ENCODE measurements at regions not wholly inside any gene's neighbourhood (a gene's known extent, or its start where the extent isn't known, plus 50 kb on each side); places are given as distances from the start of the nearest gene placed in this dataset.

DNA sequence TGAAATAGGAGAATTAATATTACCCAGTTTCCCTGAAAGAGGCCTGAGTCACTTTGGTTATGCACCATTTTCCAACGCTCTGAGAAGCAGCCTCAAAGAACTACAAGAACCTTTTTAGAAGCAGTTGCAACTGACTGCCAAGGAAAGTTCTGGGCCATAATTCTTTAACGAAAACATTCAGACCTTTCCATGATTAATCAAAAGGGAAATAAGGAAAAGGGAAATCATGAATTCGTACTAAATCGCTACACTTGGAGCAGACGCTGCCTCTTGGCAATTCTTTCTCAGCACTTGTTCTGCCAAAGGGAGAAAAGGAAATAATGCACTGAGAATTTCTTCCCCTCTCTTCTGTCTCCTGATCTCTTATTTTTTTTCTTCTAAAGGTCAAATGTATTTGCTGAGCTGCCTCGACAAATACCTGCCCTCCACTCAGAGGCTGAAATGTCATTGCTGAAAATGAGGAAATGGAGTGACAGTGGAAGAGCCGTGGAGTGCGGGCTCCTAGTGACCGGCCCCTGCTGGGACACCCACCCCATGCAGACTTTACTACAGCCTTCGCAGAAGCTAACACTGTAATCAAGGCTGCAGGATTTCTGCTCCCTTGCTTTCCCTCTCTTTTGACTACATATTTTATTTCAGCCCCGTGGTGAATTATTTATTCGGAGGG, 67.9 kb upstream of the GALNT2 start:
- Histone ChIP-seq H3K9me3 (ENCODE audit: control insufficient read depth, low read length) (no peaks in the 10 kb centered on the region), H3K4me1 (ENCODE audit: control insufficient read depth, insufficient read depth, low read length, poor library complexity, severe bottlenecking) (no peaks in the 10 kb centered on the region), H3K36me3 (ENCODE audit: control insufficient read depth, insufficient read depth, low read length) (no peaks in the 10 kb centered on the region), H3K4me3 (ENCODE audit: extremely low read depth, insufficient read depth, low read length, poor library complexity, severe bottlenecking) (no peak overlapping the region), H3K27ac (ENCODE audit: low read depth, low read length, severe bottlenecking) (no peak overlapping the region)
- 89 to 100% methylated on average over 3 to 5 of the region's 12 CpGs for WGBS, 2 experiments (ENCODE audit: insufficient coverage in 2 of 2)

DNA sequence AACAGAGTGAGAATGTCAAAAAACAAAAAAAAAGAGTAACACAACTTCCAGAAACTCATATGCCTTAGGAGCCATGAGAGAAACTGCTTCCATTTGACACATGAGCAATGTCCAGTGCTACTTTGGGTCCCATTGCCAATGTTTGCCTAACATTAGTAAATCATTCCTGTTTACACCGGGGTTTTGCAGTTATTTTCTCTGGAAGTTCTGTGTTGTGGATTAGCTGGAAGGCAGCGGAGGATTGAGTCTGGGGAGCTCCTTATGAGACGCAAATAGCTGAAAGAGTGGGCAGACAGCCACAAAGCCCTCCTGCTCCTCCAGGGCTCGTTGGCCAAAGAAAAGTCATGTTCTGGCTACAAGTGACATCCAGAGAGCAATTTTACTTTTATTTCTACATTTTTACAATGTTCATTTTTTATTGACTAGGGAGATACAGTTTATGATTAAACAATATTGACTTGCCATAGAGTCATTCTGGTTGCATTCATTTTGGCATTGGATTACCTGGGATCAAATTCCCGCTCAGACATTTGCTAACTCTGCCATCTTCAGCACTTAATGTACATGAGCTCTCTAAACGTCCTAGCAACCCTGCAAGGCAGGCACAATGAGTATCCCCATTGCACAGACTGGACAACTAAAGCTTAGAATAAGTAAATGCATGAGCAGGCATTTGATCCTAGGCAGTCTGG, 66.4 kb upstream of the GALNT2 start:
- no peaks in the 10 kb centered on the region for H3K4me1 ChIP-seq (ENCODE audit: control insufficient read depth, insufficient read depth, low read length, poor library complexity, severe bottlenecking)
- 95 to 100% methylated on average over 1 to 3 of the region's 6 CpGs for WGBS, 2 experiments (ENCODE audit: insufficient coverage in 2 of 2)
- no peaks in the 10 kb centered on the region for H3K9me3 ChIP-seq (ENCODE audit: control insufficient read depth, low read length)
- no peak overlapping the region for H3K4me3 ChIP-seq (ENCODE audit: extremely low read depth, insufficient read depth, low read length, poor library complexity, severe bottlenecking)
- no peak overlapping the region for H3K27ac ChIP-seq (ENCODE audit: low read depth, low read length, severe bottlenecking)
- no peaks in the 10 kb centered on the region for H3K36me3 ChIP-seq (ENCODE audit: control insufficient read depth, insufficient read depth, low read length)

DNA sequence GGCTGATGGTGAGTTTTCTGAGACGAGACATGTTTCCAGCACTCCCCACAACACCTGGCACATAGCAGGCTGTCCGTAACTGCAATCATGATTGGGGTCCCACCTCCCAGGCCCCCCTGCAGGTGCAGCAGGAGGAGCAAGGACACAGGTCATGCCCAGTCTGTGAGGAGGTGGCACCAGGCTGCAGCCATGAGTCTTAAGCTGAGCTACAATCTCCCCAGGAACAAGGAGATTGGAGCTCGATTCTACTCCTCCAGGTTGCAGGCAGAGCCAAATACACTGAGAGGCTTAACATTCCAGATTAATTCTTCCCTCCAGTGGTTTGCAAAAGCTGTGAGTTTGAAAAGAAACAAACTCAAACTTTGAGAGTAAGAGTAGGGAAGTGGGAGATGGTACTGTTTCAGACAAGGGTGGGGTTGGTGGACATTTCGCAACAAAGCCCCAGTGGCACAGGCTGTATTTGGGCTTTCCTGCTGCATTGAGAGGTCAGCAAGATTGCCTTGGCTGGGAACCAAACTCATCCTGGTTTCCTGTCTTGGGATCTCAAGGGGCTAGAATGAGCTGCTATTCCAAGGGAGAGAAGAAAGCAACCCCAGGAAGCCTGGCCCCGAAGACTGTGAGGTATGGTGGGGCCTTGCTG, 64.8 kb upstream of the GALNT2 start:
- H3K27ac ChIP-seq (ENCODE audit: low read depth, low read length, severe bottlenecking): no peak overlapping the region
- WGBS, 2 experiments (ENCODE audit: insufficient coverage in 2 of 2): 87 to 100% methylated on average over 3 to 4 of the region's 5 CpGs

DNA sequence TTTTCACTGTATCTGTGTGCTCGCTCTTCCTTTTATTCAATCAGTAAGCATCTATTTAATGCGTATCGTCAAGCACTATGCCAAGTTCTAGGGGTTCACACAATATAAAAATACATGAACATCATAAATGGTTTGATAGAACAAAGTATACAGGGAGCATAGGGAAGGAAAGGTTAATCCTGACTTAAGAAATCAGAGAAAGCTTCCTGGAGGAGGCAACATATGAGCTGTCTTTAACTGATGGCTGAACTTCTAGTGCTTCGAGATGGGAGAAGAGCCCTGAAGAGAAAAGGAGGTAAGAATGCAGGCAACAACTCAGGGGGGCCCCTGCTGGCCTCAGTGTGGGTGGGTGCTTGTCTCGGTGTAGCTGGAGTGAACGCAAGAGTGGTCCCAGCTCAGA, 63.6 kb upstream of the GALNT2 start:
- Histone ChIP-seq H3K4me3 (ENCODE audit: extremely low read depth, insufficient read depth, low read length, poor library complexity, severe bottlenecking) (no peak overlapping the region), H3K36me3 (ENCODE audit: control insufficient read depth, insufficient read depth, low read length) (no peaks in the 10 kb centered on the region), H3K9me3 (ENCODE audit: control insufficient read depth, low read length) (no peaks in the 10 kb centered on the region), H3K4me1 (ENCODE audit: control insufficient read depth, insufficient read depth, low read length, poor library complexity, severe bottlenecking) (no peaks in the 10 kb centered on the region), H3K27ac (ENCODE audit: low read depth, low read length, severe bottlenecking) (no peak overlapping the region)
- WGBS, 2 experiments (ENCODE audit: insufficient coverage in 2 of 2): 72 to 88% methylated on average over 3 to 4 of the region's 6 CpGs

More for the DNA sequence above, 64.8 kb upstream of the GALNT2 start:
- no peaks in the 10 kb centered on the region for H3K9me3 ChIP-seq (ENCODE audit: control insufficient read depth, low read length)
- no peaks in the 10 kb centered on the region for H3K4me1 ChIP-seq (ENCODE audit: control insufficient read depth, insufficient read depth, low read length, poor library complexity, severe bottlenecking)
- no peak overlapping the region for H3K4me3 ChIP-seq (ENCODE audit: extremely low read depth, insufficient read depth, low read length, poor library complexity, severe bottlenecking)
- H3K36me3 ChIP-seq (ENCODE audit: control insufficient read depth, insufficient read depth, low read length): no peaks in the 10 kb centered on the region

- Histone ChIP-seq H3K36me3 (ENCODE audit: control insufficient read depth, insufficient read depth, low read length) (no peaks in the 10 kb centered on the region), H3K9me3 (ENCODE audit: control insufficient read depth, low read length) (no peaks in the 10 kb centered on the region), H3K27ac (ENCODE audit: low read depth, low read length, severe bottlenecking) (no peak overlapping the region), H3K4me3 (ENCODE audit: extremely low read depth, insufficient read depth, low read length, poor library complexity, severe bottlenecking) (no peak overlapping the region), H3K4me1 (ENCODE audit: control insufficient read depth, insufficient read depth, low read length, poor library complexity, severe bottlenecking) (no peaks in the 10 kb centered on the region)
- WGBS, 2 experiments (ENCODE audit: insufficient coverage in 2 of 2): 74 to 83% methylated on average over 5 to 8 of the region's 8 CpGs
Observed at GRCh38 chr1:230005040-230005439, 62.0 kb upstream of the GALNT2 start.

GRCh38 chr1:230008721-230009120, 58.3 kb upstream of the GALNT2 start:
- no peaks in the 10 kb centered on the region for H3K9me3 ChIP-seq (ENCODE audit: control insufficient read depth, low read length)
- 86 to 96% methylated on average over 4 of the region's 4 CpGs for WGBS, 2 experiments (ENCODE audit: insufficient coverage in 2 of 2)
- H3K4me3 ChIP-seq (ENCODE audit: extremely low read depth, insufficient read depth, low read length, poor library complexity, severe bottlenecking): no peak overlapping the region
- no peak overlapping the region for H3K27ac ChIP-seq (ENCODE audit: low read depth, low read length, severe bottlenecking)
- H3K36me3 ChIP-seq (ENCODE audit: control insufficient read depth, insufficient read depth, low read length): no peaks in the 10 kb centered on the region
- H3K4me1 ChIP-seq (ENCODE audit: control insufficient read depth, insufficient read depth, low read length, poor library complexity, severe bottlenecking): no peaks in the 10 kb centered on the region

DNA sequence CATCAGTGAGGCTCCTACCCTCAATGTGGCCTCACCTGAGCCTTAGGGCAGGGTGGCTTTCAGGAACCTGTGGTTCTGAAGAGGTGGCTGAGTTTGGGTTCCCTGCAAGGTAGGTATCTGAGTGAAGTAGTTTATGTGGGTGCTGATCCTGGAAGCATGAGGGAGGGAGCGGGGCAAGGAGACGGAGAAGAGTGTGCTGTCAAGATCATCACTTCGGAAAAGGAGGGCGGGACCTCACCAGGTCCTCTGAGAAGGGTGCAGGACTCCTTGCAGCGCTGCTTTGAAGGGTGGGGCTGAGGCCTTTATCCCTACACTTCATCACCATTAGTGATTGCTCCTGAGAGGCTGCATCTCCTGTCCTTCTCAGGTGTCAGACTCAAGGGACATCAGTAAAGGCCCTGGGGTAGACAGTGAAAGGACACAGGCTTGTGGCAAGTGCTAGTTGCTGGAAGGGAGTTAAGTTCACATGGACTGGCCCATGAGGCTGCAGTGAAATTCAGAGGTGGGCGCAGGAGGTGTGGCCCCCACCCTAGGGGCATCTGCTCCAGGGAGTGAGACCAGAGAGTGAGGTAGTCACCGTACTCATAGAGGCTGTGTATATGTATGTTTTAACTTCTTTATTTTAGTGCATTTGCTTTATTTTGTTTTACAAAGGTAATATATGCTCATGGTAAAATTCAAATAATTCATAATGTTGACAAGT, 57.3 kb upstream of the GALNT2 start:
- Histone ChIP-seq H3K27ac (ENCODE audit: low read depth, low read length, severe bottlenecking) (no peak overlapping the region), H3K4me3 (ENCODE audit: extremely low read depth, insufficient read depth, low read length, poor library complexity, severe bottlenecking) (no peak overlapping the region), H3K36me3 (ENCODE audit: control insufficient read depth, insufficient read depth, low read length) (no peaks in the 10 kb centered on the region), H3K4me1 (ENCODE audit: control insufficient read depth, insufficient read depth, low read length, poor library complexity, severe bottlenecking) (no peaks in the 10 kb centered on the region), H3K9me3 (ENCODE audit: control insufficient read depth, low read length) (no peaks in the 10 kb centered on the region)
- WGBS, 2 experiments (ENCODE audit: insufficient coverage in 2 of 2): 89 to 100% methylated on average over 3 of the region's 7 CpGs

GRCh38 chr1:230010603-230011332, 56.3 kb upstream of the GALNT2 start:
- no peaks in the 10 kb centered on the region for H3K36me3 ChIP-seq (ENCODE audit: control insufficient read depth, insufficient read depth, low read length)
- 89 to 94% methylated on average over 5 to 6 of the region's 7 CpGs for WGBS, 2 experiments (ENCODE audit: insufficient coverage in 2 of 2)
- H3K4me3 ChIP-seq (ENCODE audit: extremely low read depth, insufficient read depth, low read length, poor library complexity, severe bottlenecking): no peak overlapping the region
- no peaks in the 10 kb centered on the region for H3K4me1 ChIP-seq (ENCODE audit: control insufficient read depth, insufficient read depth, low read length, poor library complexity, severe bottlenecking)
- no peaks in the 10 kb centered on the region for H3K9me3 ChIP-seq (ENCODE audit: control insufficient read depth, low read length)
- H3K27ac ChIP-seq (ENCODE audit: low read depth, low read length, severe bottlenecking): no peak overlapping the region

DNA sequence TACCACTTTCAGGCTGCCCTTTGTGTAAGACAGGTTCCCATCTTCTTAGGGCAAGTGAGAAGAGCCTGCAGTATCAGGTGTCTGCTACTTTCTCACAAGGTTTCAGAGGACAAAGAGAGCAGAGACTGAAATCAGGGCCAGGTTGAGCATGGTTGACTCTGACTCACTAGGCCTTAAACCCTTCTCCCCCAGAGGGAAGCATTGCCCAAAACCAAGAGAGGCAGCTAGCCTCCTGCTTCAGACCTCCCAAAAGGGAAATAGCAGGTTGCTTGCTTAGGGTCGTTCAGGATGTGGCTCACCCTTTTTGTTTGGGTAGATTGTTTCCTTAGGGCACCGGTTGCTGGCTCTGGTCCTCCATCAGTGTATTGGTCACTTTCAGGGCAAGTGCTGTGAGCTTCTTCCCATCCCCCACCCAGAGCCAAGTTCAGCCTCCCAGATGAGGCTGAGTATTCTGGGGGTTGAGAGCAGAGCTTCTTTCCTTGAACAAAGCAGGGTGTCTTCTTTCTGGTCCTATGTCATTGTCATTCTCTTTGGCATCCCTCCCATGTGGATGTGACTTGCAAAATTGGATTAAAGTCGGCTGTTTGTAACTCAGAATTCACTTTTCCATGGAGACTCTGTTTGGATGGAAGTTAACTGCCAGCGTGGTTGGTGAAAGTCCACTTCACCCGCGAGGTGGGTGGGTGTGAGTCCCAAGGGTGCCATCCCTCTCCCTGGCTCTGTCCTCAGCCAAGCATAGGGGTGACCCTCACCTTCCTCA, 55.5 kb upstream of the GALNT2 start:
- Histone ChIP-seq H3K4me3 (ENCODE audit: extremely low read depth, insufficient read depth, low read length, poor library complexity, severe bottlenecking) (no peak overlapping the region), H3K4me1 (ENCODE audit: control insufficient read depth, insufficient read depth, low read length, poor library complexity, severe bottlenecking) (no peaks in the 10 kb centered on the region), H3K36me3 (ENCODE audit: control insufficient read depth, insufficient read depth, low read length) (no peaks in the 10 kb centered on the region), H3K9me3 (ENCODE audit: control insufficient read depth, low read length) (no peaks in the 10 kb centered on the region), H3K27ac (ENCODE audit: low read depth, low read length, severe bottlenecking) (no peak overlapping the region)
- WGBS, 2 experiments (ENCODE audit: insufficient coverage in 2 of 2): 80 to 93% methylated on average over 1 to 3 of the region's 6 CpGs

GRCh38 chr1:230012093-230012393, 55.0 kb upstream of the GALNT2 start:
- no peak overlapping the region for H3K27ac ChIP-seq (ENCODE audit: low read depth, low read length, severe bottlenecking)
- H3K4me1 ChIP-seq (ENCODE audit: control insufficient read depth, insufficient read depth, low read length, poor library complexity, severe bottlenecking): no peaks in the 10 kb centered on the region
- H3K4me3 ChIP-seq (ENCODE audit: extremely low read depth, insufficient read depth, low read length, poor library complexity, severe bottlenecking): no peak overlapping the region
- no peaks in the 10 kb centered on the region for H3K36me3 ChIP-seq (ENCODE audit: control insufficient read depth, insufficient read depth, low read length)
- H3K9me3 ChIP-seq (ENCODE audit: control insufficient read depth, low read length): no peaks in the 10 kb centered on the region

Data from mesodermal cell (in vitro differentiated cells).